ENCODE measurements at regions not wholly inside any gene's neighbourhood (a gene's known extent, or its start where the extent isn't known, plus 50 kb on each side); places are given as distances from the start of the nearest gene placed in this dataset.

GRCh38 chr3:98961161-98962155, 60.0 kb upstream of the DCBLD2 start:
- Mint-ChIP-seq H3K27me3 (peaks cover 3% of the 10 kb centered on the region), H3K9me3 (no peaks in the 10 kb centered on the region), H3K4me1 (ENCODE audit: low read depth) (no peaks in the 10 kb centered on the region), H3K4me3 (no peak overlapping the region), H3K36me3 (ENCODE audit: low read depth) (no peaks in the 10 kb centered on the region), H3K27ac (no peak overlapping the region)
- DNase-seq: no peak
- intact Hi-C loops (cut with micrococcal nuclease): no loop called here
- CTCF ChIA-PET: no interaction called here
- TF ChIP-seq CTCF (IDR thresholded peaks at IDR 0.05): no peak
- POLR2A ChIA-PET: no interaction called here
- ATAC-seq: no peak

GRCh38 chr3:98957681-98958080, 56.2 kb upstream of the DCBLD2 start:
- Mint-ChIP-seq H3K9me3 (no peaks in the 10 kb centered on the region), H3K4me3 (no peak overlapping the region), H3K27ac (no peak overlapping the region), H3K36me3 (ENCODE audit: low read depth) (no peaks in the 10 kb centered on the region), H3K4me1 (ENCODE audit: low read depth) (no peaks in the 10 kb centered on the region), H3K27me3 (peaks cover 7% of the 10 kb centered on the region)
- ChIA-PET CTCF (no interaction called here), POLR2A (no interaction called here)
- no peak for ATAC-seq
- no peak for DNase-seq
- intact Hi-C loops (cut with micrococcal nuclease): no loop called here
- no peak for TF ChIP-seq CTCF (IDR thresholded peaks at IDR 0.05)

- CTCF ChIA-PET: no interaction called here
- ATAC-seq: no peak
- Mint-ChIP-seq H3K9me3 (no peaks in the 10 kb centered on the region), H3K27me3 (peaks cover 7% of the 10 kb centered on the region), H3K4me1 (ENCODE audit: low read depth) (no peaks in the 10 kb centered on the region), H3K27ac (no peak overlapping the region), H3K4me3 (no peak overlapping the region), H3K36me3 (ENCODE audit: low read depth) (no peaks in the 10 kb centered on the region)
- POLR2A ChIA-PET: no interaction called here
- no peak for DNase-seq
- no peak for TF ChIP-seq CTCF (IDR thresholded peaks at IDR 0.05)
- intact Hi-C loops (cut with micrococcal nuclease): no loop called here
Observed at GRCh38 chr3:98956008-98956407, 54.5 kb upstream of the DCBLD2 start.

GRCh38 chr3:98954791-98955604, 53.5 kb upstream of the DCBLD2 start:
- ChIA-PET CTCF (no interaction called here), POLR2A (no interaction called here)
- ATAC-seq (no peak), DNase-seq (no peak)
- Mint-ChIP-seq H3K4me3 (no peak overlapping the region), H3K4me1 (ENCODE audit: low read depth) (no peaks in the 10 kb centered on the region), H3K27me3 (peaks cover 7% of the 10 kb centered on the region), H3K36me3 (ENCODE audit: low read depth) (no peaks in the 10 kb centered on the region), H3K27ac (no peak overlapping the region), H3K9me3 (no peaks in the 10 kb centered on the region)
- intact Hi-C loops (cut with micrococcal nuclease): no loop called here
- TF ChIP-seq CTCF (IDR thresholded peaks at IDR 0.05): no peak

GRCh38 chr3:98954242-98954641, 52.7 kb upstream of the DCBLD2 start:
- TF ChIP-seq CTCF (IDR thresholded peaks at IDR 0.05): no peak
- Mint-ChIP-seq H3K36me3 (ENCODE audit: low read depth) (no peaks in the 10 kb centered on the region), H3K27ac (no peak overlapping the region), H3K4me1 (ENCODE audit: low read depth) (no peaks in the 10 kb centered on the region), H3K9me3 (no peaks in the 10 kb centered on the region), H3K4me3 (no peak overlapping the region), H3K27me3 (peaks cover 8% of the 10 kb centered on the region)
- POLR2A ChIA-PET: no interaction called here
- CTCF ChIA-PET: no interaction called here
- no peak for ATAC-seq
- DNase-seq: no peak
- intact Hi-C loops (cut with micrococcal nuclease): no loop called here
